Naive thymus-derived CD4-positive, alpha-beta T cell (primary cell): ENCODE measurements at regions not wholly inside any gene's neighbourhood (a gene's known extent, or its start where the extent isn't known, plus 50 kb on each side); places are given as distances from the start of the nearest gene placed in this dataset.

Experiments used
- ATAC-seq: fragments of 150-1000 bp; cut with Tn5 transposase; 2 replicates; pipeline ENCODE4 v1.10.0; 2021; ENCODE audit warnings: mild to moderate bottlenecking, moderate library complexity
- CTCF ChIA-PET: fragments of 350-600 bp; sonication (Branson Sonifier 250); formaldehyde crosslinking; loops from one replicate; lab custom pipeline; 2021; ENCODE audit warnings: antibody characterized with exemption; lab: Charles Lee
- POLR2A ChIA-PET: fragments of 350-600 bp; sonication (Branson Sonifier 250); formaldehyde crosslinking; loops from one replicate; lab custom pipeline; 2021; ENCODE audit warnings: antibody characterized with exemption, inconsistent platforms; lab: Charles Lee
- DNase-seq, 9 donors: peaks; one replicate each; pipeline versions ENCODE4 v3.0.0 to v3.0.0-alpha.2; 2020 to 2022; ENCODE audit warnings: mixed read lengths in 1 of 9
- H3K27ac ChIP-seq: one replicate; pipeline ENCODE4 v1.7.0; 2013; ENCODE audit warnings: mild to moderate bottlenecking, low read depth, low read length, moderate library complexity
- H3K27me3 ChIP-seq, 2 donors: one replicate each; pipeline ENCODE4 v1.7.0; 2013; ENCODE audit warnings: low read length in 2 of 2, mild to moderate bottlenecking in 2 of 2, moderate library complexity in 2 of 2; ENCODE audit not compliant: control insufficient read depth in 2 of 2, insufficient read depth in 2 of 2
- H3K36me3 ChIP-seq, 3 experiments: 1 replicate in 2 of 3; 2 replicates in 1 of 3; pipeline ENCODE4 v1.7.0; 2013; ENCODE audit warnings: low read length in 3 of 3, mild to moderate bottlenecking in 3 of 3, moderate library complexity in 1 of 3; ENCODE audit not compliant: insufficient read depth in 3 of 3, control insufficient read depth in 2 of 3
- H3K4me1 ChIP-seq, 2 donors: one replicate each; pipeline ENCODE4 v1.7.0; 2013; ENCODE audit warnings: low read length in 2 of 2, mild to moderate bottlenecking in 2 of 2, moderate library complexity in 1 of 2; ENCODE audit not compliant: control insufficient read depth in 2 of 2, insufficient read depth in 2 of 2
- H3K4me3 ChIP-seq: 2 replicates; pipeline ENCODE4 v1.7.0; 2013; ENCODE audit warnings: mild to moderate bottlenecking, low read length
- H3K9me3 ChIP-seq, 3 experiments: 1 replicate in 2 of 3; 2 replicates in 1 of 3; pipeline ENCODE4 v1.7.0; 2013; ENCODE audit warnings: low read length in 3 of 3; ENCODE audit not compliant: control insufficient read depth in 2 of 3
- H3K27ac Mint-ChIP-seq, 9 donors: one replicate each; pipeline ENCODE4 v1.8.0; 2020 to 2022; ENCODE audit warnings: mixed read lengths in 9 of 9, mild to moderate bottlenecking in 8 of 9, moderate library complexity in 5 of 9, inconsistent platforms in 2 of 9
- H3K27me3 Mint-ChIP-seq, 5 donors: one replicate each; pipeline ENCODE4 v1.8.0; 2021 to 2022; ENCODE audit warnings: mixed read lengths in 5 of 5, mild to moderate bottlenecking in 1 of 5
- H3K36me3 Mint-ChIP-seq, 5 donors: one replicate each; pipeline ENCODE4 v1.8.0; 2020 to 2022; ENCODE audit warnings: mixed read lengths in 5 of 5, mild to moderate bottlenecking in 3 of 5, inconsistent platforms in 1 of 5
- H3K4me1 Mint-ChIP-seq, 7 donors: one replicate each; pipeline ENCODE4 v1.8.0; 2020 to 2022; ENCODE audit warnings: mixed read lengths in 7 of 7, mild to moderate bottlenecking in 3 of 7, inconsistent platforms in 1 of 7
- H3K4me3 Mint-ChIP-seq, 10 donors: one replicate each; pipeline ENCODE4 v1.8.0; 2020 to 2022; ENCODE audit warnings: mild to moderate bottlenecking in 10 of 10, mixed read lengths in 10 of 10, moderate library complexity in 6 of 10, inconsistent platforms in 2 of 10
- H3K9me3 Mint-ChIP-seq, 11 donors: one replicate each; pipeline ENCODE4 v1.8.0; 2020 to 2022; ENCODE audit warnings: mixed read lengths in 11 of 11, mild to moderate bottlenecking in 4 of 11, inconsistent platforms in 1 of 11, moderate library complexity in 1 of 11
- intact Hi-C, 2 donors: fragments of 100-400 bp; cut with micrococcal nuclease; formaldehyde crosslinking; loops; one replicate each; pipeline ENCODE4 v1.15.1; 2023

GRCh38 chr4:58961925-58962324, 1851.7 kb upstream of the IGFBP7 start:
- POLR2A ChIA-PET = no interaction called here
- Mint-ChIP-seq H3K27ac (no peak overlapping the region), H3K4me1 (no peaks in the 10 kb centered on the region), H3K4me3 (no peak overlapping the region), H3K9me3 (peaks cover 0 to 24% (median 4%) of the 10 kb centered on the region in 11 donors), H3K36me3 (no peaks in the 10 kb centered on the region), H3K27me3 (no peaks in the 10 kb centered on the region)
- ATAC-seq (no peak), DNase-seq (no peak)
- Histone ChIP-seq H3K4me1 (no peaks in the 10 kb centered on the region), H3K27ac (no peak overlapping the region), H3K36me3 (no peaks in the 10 kb centered on the region), H3K9me3 (no peaks in the 10 kb centered on the region), H3K4me3 (no peak overlapping the region), H3K27me3 (no peaks in the 10 kb centered on the region)
- CTCF ChIA-PET = no interaction called here
- intact Hi-C loops = no loop called here

GRCh38 chr4:58962424-58962823, 1852.2 kb upstream of the IGFBP7 start:
- no peaks in the 10 kb centered on the region for H3K36me3 Mint-ChIP-seq
- intact Hi-C loops = no loop called here
- H3K27me3 Mint-ChIP-seq = no peaks in the 10 kb centered on the region
- no peak overlapping the region for H3K27ac Mint-ChIP-seq
- Histone ChIP-seq H3K27me3 (no peaks in the 10 kb centered on the region), H3K9me3 (no peaks in the 10 kb centered on the region), H3K4me3 (no peak overlapping the region), H3K4me1 (no peaks in the 10 kb centered on the region), H3K27ac (no peak overlapping the region), H3K36me3 (no peaks in the 10 kb centered on the region)
- POLR2A ChIA-PET = no interaction called here
- ATAC-seq (no peak), DNase-seq (no peak)
- no peaks in the 10 kb centered on the region for H3K4me1 Mint-ChIP-seq
- H3K9me3 Mint-ChIP-seq = peaks cover 0 to 20% (median 2%) of the 10 kb centered on the region in 11 donors
- CTCF ChIA-PET = no interaction called here
- H3K4me3 Mint-ChIP-seq = no peak overlapping the region

- CTCF ChIA-PET = no interaction called here
- H3K27ac ChIP-seq = no peak overlapping the region
- H3K9me3 ChIP-seq = no peaks in the 10 kb centered on the region
- no peaks in the 10 kb centered on the region for H3K4me1 Mint-ChIP-seq
- no peak overlapping the region for H3K4me3 ChIP-seq
- H3K27me3 ChIP-seq = no peaks in the 10 kb centered on the region
- H3K4me1 ChIP-seq = no peaks in the 10 kb centered on the region
- intact Hi-C loops = no loop called here
- no peaks in the 10 kb centered on the region for H3K36me3 ChIP-seq
- POLR2A ChIA-PET = no interaction called here
- H3K27me3 Mint-ChIP-seq = no peaks in the 10 kb centered on the region
- H3K27ac Mint-ChIP-seq = no peak overlapping the region
- no peak for DNase-seq
- no peak for ATAC-seq
- H3K4me3 Mint-ChIP-seq = no peak overlapping the region
- H3K9me3 Mint-ChIP-seq = peaks cover 0 to 15% (median 4%) of the 10 kb centered on the region in 11 donors
- H3K36me3 Mint-ChIP-seq = no peaks in the 10 kb centered on the region
Observed at GRCh38 chr4:58981828-58982227, 1871.6 kb upstream of the IGFBP7 start.

GRCh38 chr4:58983887-58984286, 1873.7 kb upstream of the IGFBP7 start:
- no peak overlapping the region for H3K27ac Mint-ChIP-seq
- no peaks in the 10 kb centered on the region for H3K27me3 Mint-ChIP-seq
- Histone ChIP-seq H3K9me3 (no peaks in the 10 kb centered on the region), H3K4me1 (no peaks in the 10 kb centered on the region), H3K27me3 (no peaks in the 10 kb centered on the region), H3K4me3 (no peak overlapping the region), H3K36me3 (no peaks in the 10 kb centered on the region), H3K27ac (no peak overlapping the region)
- H3K4me1 Mint-ChIP-seq = no peaks in the 10 kb centered on the region
- ChIA-PET CTCF (no interaction called here), POLR2A (no interaction called here)
- H3K9me3 Mint-ChIP-seq = peaks cover 0 to 25% (median 14%) of the 10 kb centered on the region in 11 donors
- peaks cover 0 to under 1% (median 0%) of the 10 kb centered on the region in 5 donors for H3K36me3 Mint-ChIP-seq
- ATAC-seq (no peak), DNase-seq (no peak)
- no peak overlapping the region for H3K4me3 Mint-ChIP-seq
- intact Hi-C loops = no loop called here

GRCh38 chr4:59002148-59002547, 1892.0 kb upstream of the IGFBP7 start:
- H3K27me3 Mint-ChIP-seq = no peaks in the 10 kb centered on the region

GRCh38 chr4:59024257-59024656, 1914.1 kb upstream of the IGFBP7 start:
- no peaks in the 10 kb centered on the region for H3K36me3 Mint-ChIP-seq
- ChIA-PET CTCF (no interaction called here), POLR2A (no interaction called here)
- Histone ChIP-seq H3K4me3 (no peak overlapping the region), H3K27me3 (no peaks in the 10 kb centered on the region), H3K36me3 (no peaks in the 10 kb centered on the region), H3K9me3 (no peaks in the 10 kb centered on the region), H3K27ac (no peak overlapping the region), H3K4me1 (no peaks in the 10 kb centered on the region)
- no peaks in the 10 kb centered on the region for H3K4me1 Mint-ChIP-seq
- intact Hi-C loops = no loop called here
- H3K4me3 Mint-ChIP-seq = no peak overlapping the region
- peaks cover 2 to 30% (median 8%) of the 10 kb centered on the region in 11 donors for H3K9me3 Mint-ChIP-seq
- no peaks in the 10 kb centered on the region for H3K27me3 Mint-ChIP-seq
- DNase-seq (no peak), ATAC-seq (no peak)
- no peak overlapping the region for H3K27ac Mint-ChIP-seq

More at GRCh38 chr4:59002148-59002547, 1892.0 kb upstream of the IGFBP7 start:
- Mint-ChIP-seq H3K4me1 (no peaks in the 10 kb centered on the region), H3K9me3 (peaks cover 1 to 47% (median 11%) of the 10 kb centered on the region in 11 donors), H3K27ac (no peak overlapping the region), H3K4me3 (no peak overlapping the region), H3K36me3 (no peaks in the 10 kb centered on the region)
- DNase-seq = no peak
- CTCF ChIA-PET = no interaction called here
- no peak overlapping the region for H3K4me3 ChIP-seq
- no peak overlapping the region for H3K27ac ChIP-seq
- no peaks in the 10 kb centered on the region for H3K36me3 ChIP-seq
- no peaks in the 10 kb centered on the region for H3K27me3 ChIP-seq
- POLR2A ChIA-PET = no interaction called here
- H3K9me3 ChIP-seq = peaks cover 0 to 5% (median 0%) of the 10 kb centered on the region in 3 experiments
- intact Hi-C loops = no loop called here
- no peaks in the 10 kb centered on the region for H3K4me1 ChIP-seq
- no peak for ATAC-seq

- no peaks in the 10 kb centered on the region for H3K27me3 ChIP-seq
- intact Hi-C loops = no loop called here
- H3K36me3 ChIP-seq = no peaks in the 10 kb centered on the region
- Mint-ChIP-seq H3K4me1 (no peaks in the 10 kb centered on the region), H3K9me3 (peaks cover 0 to 19% (median 3%) of the 10 kb centered on the region in 11 donors), H3K27ac (no peak overlapping the region), H3K36me3 (no peaks in the 10 kb centered on the region), H3K4me3 (no peak overlapping the region), H3K27me3 (no peaks in the 10 kb centered on the region)
- H3K9me3 ChIP-seq = no peaks in the 10 kb centered on the region
- ChIA-PET CTCF (no interaction called here), POLR2A (no interaction called here)
- no peak for DNase-seq
- ATAC-seq = no peak
- H3K4me1 ChIP-seq = no peaks in the 10 kb centered on the region
- H3K4me3 ChIP-seq = no peak overlapping the region
- H3K27ac ChIP-seq = no peak overlapping the region
Observed at GRCh38 chr4:59037812-59038211, 1927.6 kb upstream of the IGFBP7 start.
